ENCODE measurements at regions not wholly inside any gene's neighbourhood (a gene's known extent, or its start where the extent isn't known, plus 50 kb on each side); places are given as distances from the start of the nearest gene placed in this dataset.

GRCh38 chr12:25740617-25741016 is 187.5 kb upstream of the LMNTD1 start:
- peaks cover 8% of the 10 kb centered on the region for H3K9me3 Mint-ChIP-seq
- H3K27ac Mint-ChIP-seq, result no peak overlapping the region
- no peaks in the 10 kb centered on the region for H3K36me3 Mint-ChIP-seq (ENCODE audit: low read depth)
- H3K27me3 Mint-ChIP-seq (ENCODE audit: low read depth), result no peaks in the 10 kb centered on the region
- no peak overlapping the region for H3K4me3 Mint-ChIP-seq
- no peaks in the 10 kb centered on the region for H3K4me1 Mint-ChIP-seq (ENCODE audit: low read depth)

GRCh38 chr12:25741917-25742316 is 188.8 kb upstream of the LMNTD1 start:
- peaks cover 8% of the 10 kb centered on the region for H3K9me3 Mint-ChIP-seq

GRCh38 chr12:25743679-25744215 is 190.7 kb upstream of the LMNTD1 start:
- Mint-ChIP-seq H3K27ac (no peak overlapping the region), H3K27me3 (ENCODE audit: low read depth) (no peaks in the 10 kb centered on the region), H3K4me1 (ENCODE audit: low read depth) (no peaks in the 10 kb centered on the region), H3K36me3 (ENCODE audit: low read depth) (no peaks in the 10 kb centered on the region), H3K9me3 (peaks cover 3% of the 10 kb centered on the region), H3K4me3 (no peak overlapping the region)

More at GRCh38 chr12:25741917-25742316, 188.8 kb upstream of the LMNTD1 start:
- Mint-ChIP-seq H3K36me3 (ENCODE audit: low read depth) (no peaks in the 10 kb centered on the region), H3K27me3 (ENCODE audit: low read depth) (no peaks in the 10 kb centered on the region), H3K27ac (no peak overlapping the region), H3K4me3 (no peak overlapping the region), H3K4me1 (ENCODE audit: low read depth) (no peaks in the 10 kb centered on the region)

- H3K9me3 Mint-ChIP-seq, result peaks cover 3% of the 10 kb centered on the region
- H3K4me1 Mint-ChIP-seq (ENCODE audit: low read depth), result no peaks in the 10 kb centered on the region
- H3K27ac Mint-ChIP-seq, result no peak overlapping the region
- H3K36me3 Mint-ChIP-seq (ENCODE audit: low read depth), result no peaks in the 10 kb centered on the region
- no peak overlapping the region for H3K4me3 Mint-ChIP-seq
- H3K27me3 Mint-ChIP-seq (ENCODE audit: low read depth), result no peaks in the 10 kb centered on the region
Measured at GRCh38 chr12:25744313-25744712, 191.2 kb upstream of the LMNTD1 start.

- no peaks in the 10 kb centered on the region for H3K4me1 Mint-ChIP-seq (ENCODE audit: low read depth)
- no peaks in the 10 kb centered on the region for H3K36me3 Mint-ChIP-seq (ENCODE audit: low read depth)
- H3K27ac Mint-ChIP-seq, result no peak overlapping the region
- no peaks in the 10 kb centered on the region for H3K27me3 Mint-ChIP-seq (ENCODE audit: low read depth)
- no peak overlapping the region for H3K4me3 Mint-ChIP-seq
- peaks cover 3% of the 10 kb centered on the region for H3K9me3 Mint-ChIP-seq
Measured at GRCh38 chr12:25745281-25745680, 192.2 kb upstream of the LMNTD1 start.

- Mint-ChIP-seq H3K9me3 (peaks cover under 1% of the 10 kb centered on the region), H3K27ac (no peak overlapping the region), H3K36me3 (ENCODE audit: low read depth) (no peaks in the 10 kb centered on the region), H3K27me3 (ENCODE audit: low read depth) (no peaks in the 10 kb centered on the region), H3K4me3 (no peak overlapping the region), H3K4me1 (ENCODE audit: low read depth) (no peaks in the 10 kb centered on the region)
Measured at GRCh38 chr12:25746131-25746530, 193.0 kb upstream of the LMNTD1 start.

GRCh38 chr12:25752710-25753309 is 199.7 kb upstream of the LMNTD1 start:
- H3K9me3 Mint-ChIP-seq, result no peaks in the 10 kb centered on the region
- no peak overlapping the region for H3K27ac Mint-ChIP-seq
- H3K4me1 Mint-ChIP-seq (ENCODE audit: low read depth), result no peaks in the 10 kb centered on the region
- H3K36me3 Mint-ChIP-seq (ENCODE audit: low read depth), result no peaks in the 10 kb centered on the region
- no peaks in the 10 kb centered on the region for H3K27me3 Mint-ChIP-seq (ENCODE audit: low read depth)
- no peak overlapping the region for H3K4me3 Mint-ChIP-seq

- Mint-ChIP-seq H3K9me3 (no peaks in the 10 kb centered on the region), H3K36me3 (ENCODE audit: low read depth) (no peaks in the 10 kb centered on the region)
Measured at GRCh38 chr12:25755136-25755970, 202.3 kb upstream of the LMNTD1 start.

GRCh38 chr12:25755971-25756260 is 202.6 kb upstream of the RASSF8 start:
- H3K27me3 Mint-ChIP-seq (ENCODE audit: low read depth), result no peaks in the 10 kb centered on the region
- H3K4me1 Mint-ChIP-seq (ENCODE audit: low read depth), result no peaks in the 10 kb centered on the region
- H3K36me3 Mint-ChIP-seq (ENCODE audit: low read depth), result no peaks in the 10 kb centered on the region
- H3K27ac Mint-ChIP-seq, result no peak overlapping the region
- H3K4me3 Mint-ChIP-seq, result no peak overlapping the region
- H3K9me3 Mint-ChIP-seq, result no peaks in the 10 kb centered on the region

More at GRCh38 chr12:25755136-25755970, 202.3 kb upstream of the LMNTD1 start:
- H3K27ac Mint-ChIP-seq, result no peak overlapping the region
- H3K4me1 Mint-ChIP-seq (ENCODE audit: low read depth), result no peaks in the 10 kb centered on the region
- no peaks in the 10 kb centered on the region for H3K27me3 Mint-ChIP-seq (ENCODE audit: low read depth)
- no peak overlapping the region for H3K4me3 Mint-ChIP-seq

- H3K4me1 Mint-ChIP-seq (ENCODE audit: low read depth), result no peaks in the 10 kb centered on the region
- no peaks in the 10 kb centered on the region for H3K27me3 Mint-ChIP-seq (ENCODE audit: low read depth)
- no peaks in the 10 kb centered on the region for H3K36me3 Mint-ChIP-seq (ENCODE audit: low read depth)
- no peak overlapping the region for H3K27ac Mint-ChIP-seq
- H3K9me3 Mint-ChIP-seq, result no peaks in the 10 kb centered on the region
- H3K4me3 Mint-ChIP-seq, result no peak overlapping the region
Measured at GRCh38 chr12:25757037-25757665, 201.3 kb upstream of the RASSF8 start.

- H3K27me3 Mint-ChIP-seq (ENCODE audit: low read depth), result no peaks in the 10 kb centered on the region
- H3K4me1 Mint-ChIP-seq (ENCODE audit: low read depth), result no peaks in the 10 kb centered on the region
- H3K36me3 Mint-ChIP-seq (ENCODE audit: low read depth), result no peaks in the 10 kb centered on the region
- no peak overlapping the region for H3K4me3 Mint-ChIP-seq
- no peaks in the 10 kb centered on the region for H3K9me3 Mint-ChIP-seq
- no peak overlapping the region for H3K27ac Mint-ChIP-seq
Measured at GRCh38 chr12:25759752-25760151, 198.7 kb upstream of the RASSF8 start.

- Mint-ChIP-seq H3K4me3 (no peak overlapping the region), H3K9me3 (no peaks in the 10 kb centered on the region), H3K36me3 (ENCODE audit: low read depth) (no peaks in the 10 kb centered on the region), H3K27me3 (ENCODE audit: low read depth) (no peaks in the 10 kb centered on the region), H3K27ac (no peak overlapping the region), H3K4me1 (ENCODE audit: low read depth) (no peaks in the 10 kb centered on the region)
Measured at GRCh38 chr12:25761356-25761755, 197.1 kb upstream of the RASSF8 start.

GRCh38 chr12:25764409-25764808 is 194.1 kb upstream of the RASSF8 start:
- Mint-ChIP-seq H3K4me1 (ENCODE audit: low read depth) (no peaks in the 10 kb centered on the region), H3K9me3 (no peaks in the 10 kb centered on the region), H3K27ac (no peak overlapping the region), H3K4me3 (no peak overlapping the region), H3K36me3 (ENCODE audit: low read depth) (no peaks in the 10 kb centered on the region), H3K27me3 (ENCODE audit: low read depth) (no peaks in the 10 kb centered on the region)

- H3K4me1 Mint-ChIP-seq (ENCODE audit: low read depth), result no peaks in the 10 kb centered on the region
- no peak overlapping the region for H3K4me3 Mint-ChIP-seq
- no peak overlapping the region for H3K27ac Mint-ChIP-seq
- H3K9me3 Mint-ChIP-seq, result no peaks in the 10 kb centered on the region
- no peaks in the 10 kb centered on the region for H3K27me3 Mint-ChIP-seq (ENCODE audit: low read depth)
- no peaks in the 10 kb centered on the region for H3K36me3 Mint-ChIP-seq (ENCODE audit: low read depth)
Measured at GRCh38 chr12:25764892-25765291, 193.6 kb upstream of the RASSF8 start.

GRCh38 chr12:25767606-25768005 is 190.9 kb upstream of the RASSF8 start:
- H3K36me3 Mint-ChIP-seq (ENCODE audit: low read depth), result no peaks in the 10 kb centered on the region
- H3K4me3 Mint-ChIP-seq, result no peak overlapping the region
- H3K9me3 Mint-ChIP-seq, result no peaks in the 10 kb centered on the region

More at GRCh38 chr12:25767606-25768005, 190.9 kb upstream of the RASSF8 start:
- no peak overlapping the region for H3K27ac Mint-ChIP-seq
- H3K4me1 Mint-ChIP-seq (ENCODE audit: low read depth), result no peaks in the 10 kb centered on the region
- H3K27me3 Mint-ChIP-seq (ENCODE audit: low read depth), result no peaks in the 10 kb centered on the region
